ENCODE measurements at regions not wholly inside any gene's neighbourhood (a gene's known extent, or its start where the extent isn't known, plus 50 kb on each side); places are given as distances from the start of the nearest gene placed in this dataset.

DNA sequence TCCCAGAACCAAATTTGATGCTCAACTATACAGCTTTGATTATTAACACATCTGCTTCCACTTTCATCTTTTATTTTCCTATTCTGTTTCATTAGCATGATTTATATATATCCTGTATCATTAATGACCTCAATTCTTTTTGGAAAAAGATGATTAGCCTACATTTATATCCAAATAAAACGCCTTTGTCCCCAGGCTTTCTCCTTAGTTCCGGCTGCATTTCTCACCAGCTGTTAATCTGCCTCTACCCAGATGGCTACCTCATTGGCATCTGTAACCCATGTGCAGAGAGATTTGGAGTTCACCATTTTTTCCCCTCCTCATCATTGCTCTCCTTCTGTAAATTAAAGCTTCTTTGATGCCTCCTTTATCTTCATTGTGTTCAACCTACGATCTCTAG lies 336.8 kb upstream of the RGS6 start:
- Histone ChIP-seq H3K4ac (ENCODE audit: low read depth, low read length) (no peak overlapping the region), H3K23ac (ENCODE audit: low read depth, low read length) (peak overlapping the region; percentile 20; the same call in 1 of the 2 replicates), H3K4me3 (ENCODE audit: insufficient read depth, low read depth, low read length) (no peak overlapping the region), H2AK5ac (ENCODE audit: low read depth, low read length) (no peak overlapping the region), H3K14ac (replicated peaks; ENCODE audit: low read depth, low read length) (no peak overlapping the region), H3K4me1 (ENCODE audit: control insufficient read depth, insufficient read depth, low read length) (peaks cover 6% of the 10 kb centered on the region), H4K8ac (ENCODE audit: low read depth in 2 of 2, low read length in 2 of 2) (no peak overlapping the region), H2BK5ac (ENCODE audit: low read depth, low read length, poor library complexity, severe bottlenecking) (no peak overlapping the region), H4K20me1 (ENCODE audit: insufficient read depth, low read length) (no peaks in the 10 kb centered on the region; the same call in 1 of the 2 replicates), H2AK9ac (replicated peaks; ENCODE audit: low read depth, low read length, poor library complexity) (no peak overlapping the region), H2BK20ac (ENCODE audit: low read depth, low read length) (no peak overlapping the region), H2BK120ac (ENCODE audit: low read depth, low read length) (no peak overlapping the region), H3K27ac (ENCODE audit: insufficient read depth, low read length) (no peak overlapping the region), H3K4me2 (ENCODE audit: low read depth, low read length) (no peak overlapping the region), H3K36me3 (ENCODE audit: control insufficient read depth, insufficient read depth, low read length) (peaks cover 1% of the 10 kb centered on the region; the same call in 1 of the 2 replicates), H4K91ac (ENCODE audit: insufficient read depth, low read depth, low read length) (no peak overlapping the region), H3K9me1 (ENCODE audit: insufficient read depth, low read length) (peaks cover 15% of the 10 kb centered on the region), H3K79me1 (ENCODE audit: low read depth in 1 of 2, low read length in 2 of 2) (peaks cover 35 to 59% of the 10 kb centered on the region in 2 experiments), H3K9ac (ENCODE audit: low read depth, low read length) (no peak overlapping the region), H4K5ac (ENCODE audit: low read depth, low read length) (no peak overlapping the region), H3K18ac (ENCODE audit: low read depth, low read length) (no peak overlapping the region), H2BK15ac (ENCODE audit: low read depth, low read length) (no peak overlapping the region), H3K27me3 (ENCODE audit: control insufficient read depth, insufficient read depth, low read length) (no peaks in the 10 kb centered on the region), H2AFZ (replicated peaks; ENCODE audit: low read length, poor library complexity) (no peak overlapping the region), H3K56ac (ENCODE audit: extremely low read depth, insufficient read depth, low read length) (no peak overlapping the region), H3K9me3 (ENCODE audit: control insufficient read depth, insufficient read depth, low read length) (peaks cover 4% of the 10 kb centered on the region; the same call in 1 of the 2 replicates)
- no TSS peak for BruUV-seq (replicated peaks)
- dilution Hi-C loops (cut with HindIII; ENCODE audit: low sequenced_read_pairs, unreplicated experiment): no loop called here
- ChIA-PET CTCF (interaction anchor here (1.6 kb wide), 1 partner anchor 9 kb away, joined by 5 read pairs; no protein-coding TSS in a partner anchor), POLR2A (ENCODE audit: unreplicated experiment) (interaction anchor here (1.1 kb wide), 1 partner anchor 10 kb away, joined by 4 read pairs; no protein-coding TSS in a partner anchor)
- TF ChIP-seq, protein P1, sequence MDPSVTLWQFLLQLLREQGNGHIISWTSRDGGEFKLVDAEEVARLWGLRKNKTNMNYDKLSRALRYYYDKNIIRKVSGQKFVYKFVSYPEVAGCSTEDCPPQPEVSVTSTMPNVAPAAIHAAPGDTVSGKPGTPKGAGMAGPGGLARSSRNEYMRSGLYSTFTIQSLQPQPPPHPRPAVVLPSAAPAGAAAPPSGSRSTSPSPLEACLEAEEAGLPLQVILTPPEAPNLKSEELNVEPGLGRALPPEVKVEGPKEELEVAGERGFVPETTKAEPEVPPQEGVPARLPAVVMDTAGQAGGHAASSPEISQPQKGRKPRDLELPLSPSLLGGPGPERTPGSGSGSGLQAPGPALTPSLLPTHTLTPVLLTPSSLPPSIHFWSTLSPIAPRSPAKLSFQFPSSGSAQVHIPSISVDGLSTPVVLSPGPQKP (IDR thresholded peaks at IDR 0.05; ENCODE audit: borderline replicate concordance, low read depth, low read length): no peak
- TF ChIP-seq MXI1 (IDR thresholded peaks at IDR 0.05; ENCODE audit: borderline replicate concordance, low read depth, low read length): no peak
- no peak for TF ChIP-seq CHD1 (IDR thresholded peaks at IDR 0.05; ENCODE audit: low read depth, low read length)
- TF ChIP-seq SMC3 (IDR thresholded peaks at IDR 0.05; ENCODE audit: low read depth, low read length): no peak
- in situ Hi-C loops (cut with MboI; ENCODE audit: low sequenced_read_pairs): no loop called here
- no peak for ATAC-seq (ENCODE audit: low read depth)
- intact Hi-C loops (cut with micrococcal nuclease): no loop called here
- 100% methylated on average over 1 of the region's 3 CpGs; no CpG with 5 or more reads in 1 of the 2 experiments for WGBS, 2 experiments (ENCODE audit: extremely low coverage in 2 of 2, insufficient read length in 1 of 2)
- no peak for DNase-seq
